Lower leg skin (tissue), 3 donors: ENCODE measurements at regions not wholly inside any gene's neighbourhood (a gene's known extent, or its start where the extent isn't known, plus 50 kb on each side); places are given as distances from the start of the nearest gene placed in this dataset.

ENCODE experiments used
- POLR2A ChIP-seq, 2 donors: fragments of 450-650 bp; IDR thresholded peaks; one replicate each; pipeline ENCODE4 v1.6.1; 2016 to 2017; ENCODE audit warnings: antibody characterized with exemption in 2 of 2, mild to moderate bottlenecking in 1 of 2, moderate library complexity in 1 of 2
- TF ChIP-seq, protein P1 (sequence below), 3 donors: fragments of 450-650 bp; IDR thresholded peaks; one replicate each; pipeline ENCODE4 v1.5.1; 2016; ENCODE audit warnings: antibody characterized with exemption in 3 of 3, mild to moderate bottlenecking in 3 of 3, moderate library complexity in 2 of 3

DNA sequence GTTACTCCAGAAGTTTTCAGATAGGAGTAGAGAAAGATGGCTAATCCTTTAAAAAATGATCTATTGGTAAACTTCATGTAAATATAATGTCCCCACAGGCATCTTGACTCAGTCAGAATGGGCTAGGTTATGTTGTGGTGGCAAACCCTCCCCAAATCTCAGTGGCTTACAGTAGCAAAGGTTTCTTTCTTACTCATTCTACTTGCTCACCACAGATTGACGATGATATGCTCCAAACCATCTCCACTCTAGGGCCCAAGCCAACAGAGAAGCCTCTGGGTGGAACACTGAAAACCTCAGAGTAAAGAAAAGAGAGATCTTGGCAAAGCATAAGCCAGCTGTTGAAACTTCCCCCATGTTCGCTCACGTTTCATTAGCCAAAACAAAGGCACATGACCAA is 146.4 kb downstream of the EMP1 start:
- TF ChIP-seq, protein P1, sequence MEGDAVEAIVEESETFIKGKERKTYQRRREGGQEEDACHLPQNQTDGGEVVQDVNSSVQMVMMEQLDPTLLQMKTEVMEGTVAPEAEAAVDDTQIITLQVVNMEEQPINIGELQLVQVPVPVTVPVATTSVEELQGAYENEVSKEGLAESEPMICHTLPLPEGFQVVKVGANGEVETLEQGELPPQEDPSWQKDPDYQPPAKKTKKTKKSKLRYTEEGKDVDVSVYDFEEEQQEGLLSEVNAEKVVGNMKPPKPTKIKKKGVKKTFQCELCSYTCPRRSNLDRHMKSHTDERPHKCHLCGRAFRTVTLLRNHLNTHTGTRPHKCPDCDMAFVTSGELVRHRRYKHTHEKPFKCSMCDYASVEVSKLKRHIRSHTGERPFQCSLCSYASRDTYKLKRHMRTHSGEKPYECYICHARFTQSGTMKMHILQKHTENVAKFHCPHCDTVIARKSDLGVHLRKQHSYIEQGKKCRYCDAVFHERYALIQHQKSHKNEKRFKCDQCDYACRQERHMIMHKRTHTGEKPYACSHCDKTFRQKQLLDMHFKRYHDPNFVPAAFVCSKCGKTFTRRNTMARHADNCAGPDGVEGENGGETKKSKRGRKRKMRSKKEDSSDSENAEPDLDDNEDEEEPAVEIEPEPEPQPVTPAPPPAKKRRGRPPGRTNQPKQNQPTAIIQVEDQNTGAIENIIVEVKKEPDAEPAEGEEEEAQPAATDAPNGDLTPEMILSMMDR (IDR thresholded peaks at IDR 0.05), result no peak
- no peak for TF ChIP-seq POLR2A (IDR thresholded peaks at IDR 0.05)
